Liver (tissue), 7 donors: ENCODE measurements at regions not wholly inside any gene's neighbourhood (a gene's known extent, or its start where the extent isn't known, plus 50 kb on each side); places are given as distances from the start of the nearest gene placed in this dataset.

Experiments used
- DNase-seq: peaks from one replicate; pipeline ENCODE4 v3.0.0-alpha.2; 2017; ENCODE audit warnings: low spot score
- H3K27ac ChIP-seq, 2 donors: one replicate each; pipeline ENCODE4 v1.7.0; 2013; ENCODE audit warnings: inconsistent platforms in 2 of 2, low read length in 2 of 2, control low read depth in 1 of 2, low read depth in 1 of 2, mild to moderate bottlenecking in 1 of 2
- H3K27me3 ChIP-seq, 4 donors: one replicate each; pipeline versions ENCODE4 v1.6.1 to v1.7.0; 2013; ENCODE audit warnings: low read length in 3 of 4, inconsistent platforms in 1 of 4, mild to moderate bottlenecking in 1 of 4, moderate library complexity in 1 of 4; ENCODE audit not compliant: control insufficient read depth in 4 of 4, insufficient read depth in 4 of 4
- H3K36me3 ChIP-seq, 4 donors: one replicate each; pipeline versions ENCODE4 v1.6.1 to v1.7.0; 2013; ENCODE audit warnings: low read length in 3 of 4, mild to moderate bottlenecking in 3 of 4, low read depth in 1 of 4, moderate library complexity in 1 of 4; ENCODE audit not compliant: control insufficient read depth in 4 of 4, insufficient read depth in 3 of 4
- H3K4me1 ChIP-seq, 4 donors: one replicate each; pipeline versions ENCODE4 v1.6.1 to v1.7.0; 2013; ENCODE audit warnings: low read length in 3 of 4, mild to moderate bottlenecking in 3 of 4, moderate library complexity in 1 of 4; ENCODE audit not compliant: control insufficient read depth in 4 of 4, insufficient read depth in 4 of 4
- H3K4me3 ChIP-seq, 3 donors: one replicate each; pipeline versions ENCODE4 v1.6.1 to v1.7.0; 2013; ENCODE audit warnings: low read length in 3 of 3, control low read depth in 1 of 3, low read depth in 1 of 3, mild to moderate bottlenecking in 1 of 3
- H3K9ac ChIP-seq, 2 donors: one replicate each; pipeline ENCODE4 v1.7.0; 2013; ENCODE audit warnings: low read length in 2 of 2, mild to moderate bottlenecking in 2 of 2, moderate library complexity in 2 of 2, control low read depth in 1 of 2, low read depth in 1 of 2
- H3K9me3 ChIP-seq, 4 donors: one replicate each; pipeline versions ENCODE4 v1.6.1 to v1.7.0; 2013; ENCODE audit warnings: low read length in 3 of 4; ENCODE audit not compliant: control insufficient read depth in 4 of 4
- FOXA2 ChIP-seq: IDR thresholded peaks from 2 replicates; pipeline ENCODE4 v1.6.1; 2016; ENCODE audit warnings: antibody characterized with exemption
- HNF4A ChIP-seq, 2 donors: conservative IDR thresholded peaks; 2 replicates each; pipeline ENCODE4 v1.6.1; 2016; ENCODE audit warnings: antibody characterized with exemption in 2 of 2, mild to moderate bottlenecking in 2 of 2
- JUND ChIP-seq, 2 donors: IDR thresholded peaks; 2 replicates each; pipeline ENCODE4 v1.6.1; 2016; ENCODE audit warnings: antibody characterized with exemption in 2 of 2
- NR2F2 ChIP-seq: IDR thresholded peaks from 2 replicates; pipeline ENCODE4 v1.6.1; 2016; ENCODE audit warnings: antibody characterized with exemption
- RAD21 ChIP-seq, 2 donors: IDR thresholded peaks; 2 replicates each; pipeline ENCODE4 v1.6.1; 2016; ENCODE audit warnings: antibody characterized with exemption in 2 of 2, mild to moderate bottlenecking in 2 of 2
- REST ChIP-seq: IDR thresholded peaks from 2 replicates; pipeline ENCODE4 v1.6.1; 2016; ENCODE audit warnings: antibody characterized with exemption, mild to moderate bottlenecking
- RXRA ChIP-seq, 2 donors: IDR thresholded peaks; 2 replicates each; pipeline ENCODE4 v1.6.1; 2017 to 2018; ENCODE audit warnings: antibody characterized with exemption in 2 of 2, mild to moderate bottlenecking in 1 of 2
- WGBS: extraction: QIAGEN DNeasy Blood & Tissue Kit; methylation state at CpG from one replicate; pipeline ENCODE4 v1.1.7; 2013; 5-methylcytosine and 5-hydroxymethylcytosine counted together
- TF ChIP-seq, protein P1 (sequence below): IDR thresholded peaks from 2 replicates; pipeline ENCODE4 v1.6.1; 2016; ENCODE audit warnings: antibody characterized with exemption
- donor health status: healthy.
- donor health status: healthy.
- donor health status: healthy.
- donor health status: healthy.

DNA sequence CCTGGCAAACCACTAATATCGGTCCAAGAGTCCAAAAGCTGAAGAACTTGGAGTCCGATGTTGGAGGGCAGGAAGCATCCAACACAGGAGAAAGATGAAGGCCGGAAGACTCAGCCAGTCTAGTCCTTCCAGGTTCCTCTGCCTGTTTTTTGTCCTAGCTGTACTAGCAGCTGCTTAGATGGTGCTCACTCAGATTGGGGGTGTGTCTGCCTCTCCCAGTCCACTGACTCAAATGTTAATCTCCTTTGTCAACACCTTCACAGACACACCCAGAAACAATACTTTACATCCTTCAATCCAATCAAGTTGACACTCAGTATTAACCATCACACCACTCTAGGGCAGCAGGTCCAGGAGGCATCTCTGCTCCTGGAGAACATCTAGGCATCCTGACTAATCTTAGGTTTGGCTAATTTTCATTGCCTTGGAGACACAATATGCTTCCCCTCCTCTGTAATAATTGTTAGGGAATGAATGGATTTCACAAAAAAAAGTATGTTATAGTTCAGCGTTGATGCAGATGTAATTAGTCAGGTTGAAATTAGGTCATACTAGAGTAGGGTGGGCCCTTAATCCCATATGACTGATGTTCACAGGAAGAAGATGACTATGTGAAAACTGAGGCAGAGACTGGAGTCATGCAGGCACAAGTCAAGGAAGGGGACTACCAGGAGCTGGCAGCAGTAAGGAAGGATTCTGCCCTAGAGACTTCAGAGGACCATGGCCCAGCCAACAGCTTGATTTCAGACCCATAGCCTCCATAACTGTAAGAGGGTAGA is 183.4 kb downstream of the RBM26 start:
- 95% methylated on average over 4 of the region's 4 CpGs for WGBS
- H3K9me3 ChIP-seq, result no peaks in the 10 kb centered on the region

GRCh38 chr13:79212064-79212619 is 193.9 kb downstream of the RBM26 start:
- no peak for DNase-seq
- Histone ChIP-seq H3K9me3 (no peaks in the 10 kb centered on the region), H3K4me1 (no peaks in the 10 kb centered on the region), H3K27me3 (no peaks in the 10 kb centered on the region), H3K9ac (no peak overlapping the region), H3K27ac (no peak overlapping the region), H3K4me3 (no peak overlapping the region), H3K36me3 (no peaks in the 10 kb centered on the region)
- 70% methylated on average over 10 of the region's 10 CpGs for WGBS
- no peak for TF ChIP-seq REST
- no peak for TF ChIP-seq RXRA (IDR thresholded peaks at IDR 0.05)

More for the DNA sequence above, 183.4 kb downstream of the RBM26 start:
- H3K9ac ChIP-seq, result no peak overlapping the region
- H3K27ac ChIP-seq, result no peak overlapping the region
- no peak overlapping the region for H3K4me3 ChIP-seq
- DNase-seq, result no peak
- TF ChIP-seq JUND (IDR thresholded peaks at IDR 0.05), result no peak
- TF ChIP-seq FOXA2, result no peak
- H3K27me3 ChIP-seq, result no peaks in the 10 kb centered on the region
- H3K36me3 ChIP-seq, result no peaks in the 10 kb centered on the region
- peaks cover 0 to 8% (median 0%) of the 10 kb centered on the region in 4 donors for H3K4me1 ChIP-seq

GRCh38 chr13:79211377-79211776 is 194.7 kb downstream of the RBM26 start:
- H3K36me3 ChIP-seq, result no peaks in the 10 kb centered on the region
- no peak overlapping the region for H3K27ac ChIP-seq
- no peak overlapping the region for H3K9ac ChIP-seq
- H3K4me1 ChIP-seq, result no peaks in the 10 kb centered on the region
- no peaks in the 10 kb centered on the region for H3K9me3 ChIP-seq
- no peaks in the 10 kb centered on the region for H3K27me3 ChIP-seq
- WGBS, result 82% methylated on average over 1 of the region's 1 CpG
- TF ChIP-seq NR2F2 (no peak), REST (no peak), RAD21 (IDR thresholded peaks at IDR 0.05) (no peak), HNF4A (conservative IDR thresholded peaks at IDR 0.05) (no peak)
- TF ChIP-seq, protein P1, sequence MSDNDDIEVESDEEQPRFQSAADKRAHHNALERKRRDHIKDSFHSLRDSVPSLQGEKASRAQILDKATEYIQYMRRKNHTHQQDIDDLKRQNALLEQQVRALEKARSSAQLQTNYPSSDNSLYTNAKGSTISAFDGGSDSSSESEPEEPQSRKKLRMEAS, result no peak
- DNase-seq, result no peak
- H3K4me3 ChIP-seq, result no peak overlapping the region
